ENCODE measurements at regions not wholly inside any gene's neighbourhood (a gene's known extent, or its start where the extent isn't known, plus 50 kb on each side); places are given as distances from the start of the nearest gene placed in this dataset.

DNA sequence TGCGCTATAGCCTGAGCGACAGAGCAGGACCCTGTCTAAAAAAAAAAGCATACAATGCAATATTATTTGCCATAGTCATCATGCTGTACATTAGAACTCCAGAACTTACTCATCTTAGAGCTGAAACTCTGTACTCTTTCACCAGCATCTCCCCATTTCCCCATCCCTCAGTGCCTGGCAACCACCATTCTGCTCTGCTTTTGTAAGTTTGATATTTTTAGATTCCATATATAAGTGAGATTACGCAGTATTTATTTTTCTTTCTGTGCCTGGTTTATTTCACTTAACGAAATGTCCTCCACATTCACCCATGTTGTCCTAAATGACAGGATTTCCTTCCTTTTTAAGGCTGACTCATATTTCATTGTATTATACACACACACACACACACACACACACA is 121.8 kb downstream of the BBS10 start:
- POLR2A ChIA-PET (ENCODE audit: unreplicated experiment): no interaction called here

DNA sequence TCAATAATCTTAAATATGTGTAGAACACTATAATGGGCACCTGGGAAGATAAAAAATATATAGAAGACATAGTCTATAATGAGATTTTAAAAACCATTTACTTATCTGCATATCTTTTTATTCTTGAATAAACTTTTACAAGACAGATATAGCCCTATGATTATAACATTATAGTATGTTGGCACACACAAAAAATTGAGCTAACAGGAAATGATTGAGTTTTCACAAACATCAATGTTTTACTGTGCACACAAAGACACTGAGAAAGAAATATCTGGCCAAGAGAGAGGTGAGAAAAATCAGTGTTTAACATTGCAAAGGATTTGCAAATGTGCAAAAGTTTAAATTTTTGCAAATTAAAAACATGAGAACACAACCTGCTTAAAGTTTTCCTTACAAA is 124.3 kb downstream of the BBS10 start:
- intact Hi-C loops (cut with micrococcal nuclease; ENCODE audit: unreplicated experiment): no loop called here
- no peak for DNase-seq
- ChIA-PET CTCF (interaction anchor here (0.7 kb wide), 1 partner anchor 121 kb away, joined by 3 read pairs; no protein-coding TSS in a partner anchor), POLR2A (ENCODE audit: unreplicated experiment) (no interaction called here)
- Histone ChIP-seq H3K4me2 (no peak overlapping the region), H3K27ac (no peak overlapping the region), H3K79me2 (ENCODE audit: low read depth) (no peaks in the 10 kb centered on the region), H3K9me2 (ENCODE audit: insufficient read depth) (no peaks in the 10 kb centered on the region), H3K4me1 (replicated peaks; ENCODE audit: insufficient read depth) (no peaks in the 10 kb centered on the region), H3K9me3 (ENCODE audit: insufficient read depth, low read depth) (no peaks in the 10 kb centered on the region), H3F3A (ENCODE audit: insufficient read depth, low read depth) (no peaks in the 10 kb centered on the region), H3K36me3 (ENCODE audit: low read depth) (no peaks in the 10 kb centered on the region), H3K4me3 (no peak overlapping the region), H3K27me3 (ENCODE audit: insufficient read depth, low read depth) (no peaks in the 10 kb centered on the region), H2AFZ (no peak overlapping the region), H4K20me1 (ENCODE audit: insufficient read depth) (no peaks in the 10 kb centered on the region)
- no TSS peak for BruUV-seq (replicated peaks)
- TF ChIP-seq EZH2 (IDR thresholded peaks at IDR 0.05; ENCODE audit: low read depth): no peak
- TF ChIP-seq, protein P1, sequence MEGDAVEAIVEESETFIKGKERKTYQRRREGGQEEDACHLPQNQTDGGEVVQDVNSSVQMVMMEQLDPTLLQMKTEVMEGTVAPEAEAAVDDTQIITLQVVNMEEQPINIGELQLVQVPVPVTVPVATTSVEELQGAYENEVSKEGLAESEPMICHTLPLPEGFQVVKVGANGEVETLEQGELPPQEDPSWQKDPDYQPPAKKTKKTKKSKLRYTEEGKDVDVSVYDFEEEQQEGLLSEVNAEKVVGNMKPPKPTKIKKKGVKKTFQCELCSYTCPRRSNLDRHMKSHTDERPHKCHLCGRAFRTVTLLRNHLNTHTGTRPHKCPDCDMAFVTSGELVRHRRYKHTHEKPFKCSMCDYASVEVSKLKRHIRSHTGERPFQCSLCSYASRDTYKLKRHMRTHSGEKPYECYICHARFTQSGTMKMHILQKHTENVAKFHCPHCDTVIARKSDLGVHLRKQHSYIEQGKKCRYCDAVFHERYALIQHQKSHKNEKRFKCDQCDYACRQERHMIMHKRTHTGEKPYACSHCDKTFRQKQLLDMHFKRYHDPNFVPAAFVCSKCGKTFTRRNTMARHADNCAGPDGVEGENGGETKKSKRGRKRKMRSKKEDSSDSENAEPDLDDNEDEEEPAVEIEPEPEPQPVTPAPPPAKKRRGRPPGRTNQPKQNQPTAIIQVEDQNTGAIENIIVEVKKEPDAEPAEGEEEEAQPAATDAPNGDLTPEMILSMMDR (conservative IDR thresholded peaks at IDR 0.05): no peak

More for the DNA sequence above, 121.8 kb downstream of the BBS10 start:
- no peaks in the 10 kb centered on the region for H3K9me2 ChIP-seq (ENCODE audit: insufficient read depth)
- no peaks in the 10 kb centered on the region for H3K79me2 ChIP-seq (ENCODE audit: low read depth)
- DNase-seq: no peak
- H3K36me3 ChIP-seq (ENCODE audit: low read depth): no peaks in the 10 kb centered on the region
- H3K4me1 ChIP-seq (replicated peaks; ENCODE audit: insufficient read depth): no peaks in the 10 kb centered on the region
- no TSS peak for BruUV-seq (replicated peaks)
- H3K27ac ChIP-seq: no peak overlapping the region
- no peaks in the 10 kb centered on the region for H3F3A ChIP-seq (ENCODE audit: insufficient read depth, low read depth)
- no peak overlapping the region for H3K4me2 ChIP-seq
- H3K9me3 ChIP-seq (ENCODE audit: insufficient read depth, low read depth): no peaks in the 10 kb centered on the region
- H4K20me1 ChIP-seq (ENCODE audit: insufficient read depth): no peaks in the 10 kb centered on the region
- no peak overlapping the region for H2AFZ ChIP-seq
- CTCF ChIA-PET: no interaction called here
- no peaks in the 10 kb centered on the region for H3K27me3 ChIP-seq (ENCODE audit: insufficient read depth, low read depth)
- intact Hi-C loops (cut with micrococcal nuclease; ENCODE audit: unreplicated experiment): no loop called here
- TF ChIP-seq, protein P1 (conservative IDR thresholded peaks at IDR 0.05): no peak
- no peak for TF ChIP-seq EZH2 (IDR thresholded peaks at IDR 0.05; ENCODE audit: low read depth)
- no peak overlapping the region for H3K4me3 ChIP-seq

DNA sequence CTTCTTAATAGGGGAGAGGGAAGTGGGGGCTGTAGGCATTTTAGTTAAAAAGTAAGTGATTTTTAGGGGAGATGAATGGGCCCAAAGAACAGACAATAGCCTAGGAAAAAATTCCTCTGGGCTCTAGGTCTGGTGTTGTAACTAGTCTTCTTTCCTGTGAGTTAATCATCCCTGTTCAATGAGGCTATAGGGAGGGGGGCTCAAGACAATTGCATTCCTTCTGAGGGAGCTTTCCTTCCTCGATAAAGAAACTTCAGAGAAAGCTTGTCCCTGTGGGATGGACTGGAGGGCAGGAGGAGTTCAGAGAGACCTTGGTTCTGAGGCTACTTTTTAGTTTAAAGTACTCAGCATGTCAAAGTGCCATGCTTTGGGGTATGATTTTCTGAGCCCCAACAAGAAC is 127.2 kb downstream of the BBS10 start:
- H3K9me3 ChIP-seq (ENCODE audit: insufficient read depth, low read depth): no peaks in the 10 kb centered on the region
- H3K27me3 ChIP-seq (ENCODE audit: insufficient read depth, low read depth): no peaks in the 10 kb centered on the region
- no peaks in the 10 kb centered on the region for H4K20me1 ChIP-seq (ENCODE audit: insufficient read depth)
- DNase-seq: no peak
- intact Hi-C loops (cut with micrococcal nuclease; ENCODE audit: unreplicated experiment): no loop called here
- H3K4me2 ChIP-seq: no peak overlapping the region
- H3K9me2 ChIP-seq (ENCODE audit: insufficient read depth): no peaks in the 10 kb centered on the region
- no peaks in the 10 kb centered on the region for H3F3A ChIP-seq (ENCODE audit: insufficient read depth, low read depth)
- POLR2A ChIA-PET (ENCODE audit: unreplicated experiment): no interaction called here
- BruUV-seq (replicated peaks): no TSS peak
- CTCF ChIA-PET: interaction anchor here (0.6 kb wide), 1 partner anchor 138 kb away, joined by 8 read pairs; no protein-coding TSS in a partner anchor
- no peaks in the 10 kb centered on the region for H3K79me2 ChIP-seq (ENCODE audit: low read depth)
- H3K4me3 ChIP-seq: no peak overlapping the region
- H3K4me1 ChIP-seq (replicated peaks; ENCODE audit: insufficient read depth): no peaks in the 10 kb centered on the region
- no peak overlapping the region for H2AFZ ChIP-seq
- TF ChIP-seq, protein P1 (conservative IDR thresholded peaks at IDR 0.05): no peak
- TF ChIP-seq EZH2 (IDR thresholded peaks at IDR 0.05; ENCODE audit: low read depth): no peak
- no peak overlapping the region for H3K27ac ChIP-seq
- no peaks in the 10 kb centered on the region for H3K36me3 ChIP-seq (ENCODE audit: low read depth)

All from PC-9 (cell line).